ENCODE measurements at regions not wholly inside any gene's neighbourhood (a gene's known extent, or its start where the extent isn't known, plus 50 kb on each side); places are given as distances from the start of the nearest gene placed in this dataset.

GRCh38 chr11:122170815-122171475 is 54.9 kb upstream of the BLID start:
- TF ChIP-seq CTCF (IDR thresholded peaks at IDR 0.05) (no peak), POLR2A (IDR thresholded peaks at IDR 0.05) (no peak)
